ENCODE measurements at regions not wholly inside any gene's neighbourhood (a gene's known extent, or its start where the extent isn't known, plus 50 kb on each side); places are given as distances from the start of the nearest gene placed in this dataset.
"Not testable (repeated sequence)": the region's sequence is repeated elsewhere in the genome, so short reads cannot be mapped to it uniquely, and the experiment has no call there.

GRCh38 chr2:52470457-52470856 lies 1297.1 kb upstream of the CHAC2 start:
- H3K14ac ChIP-seq (ENCODE audit: low read length); H3K9me3 ChIP-seq (ENCODE audit: insufficient read depth, low read depth, low read length); H3K36me3 ChIP-seq (ENCODE audit: control insufficient read depth in 1 of 2, insufficient read depth in 2 of 2, low read length in 2 of 2); H4K8ac ChIP-seq (ENCODE audit: low read depth, low read length); H3K79me1 ChIP-seq (ENCODE audit: low read length); H3K9ac ChIP-seq (ENCODE audit: low read length); H3K23ac ChIP-seq (ENCODE audit: low read length); H2BK5ac ChIP-seq (ENCODE audit: low read depth, low read length, poor library complexity); H3K27ac ChIP-seq (ENCODE audit: low read depth, low read length); DNase-seq; H3K27me3 ChIP-seq (ENCODE audit: insufficient read depth, low read length); H3K4me2 ChIP-seq (ENCODE audit: low read length); H2AFZ ChIP-seq (ENCODE audit: insufficient read depth, low read length, poor library complexity); H3K18ac ChIP-seq (ENCODE audit: low read length); H3K4me1 ChIP-seq (ENCODE audit: control insufficient read depth in 1 of 2, insufficient read depth in 2 of 2, low read length in 2 of 2); H4K91ac ChIP-seq (ENCODE audit: low read depth, low read length); H2BK12ac ChIP-seq (ENCODE audit: low read length); H4K12ac ChIP-seq (ENCODE audit: low read depth, low read length); H3K79me2 ChIP-seq (ENCODE audit: control insufficient read depth, insufficient read depth, low read length, poor library complexity); H3K4ac ChIP-seq (ENCODE audit: low read depth, low read length); H3K4me3 ChIP-seq (ENCODE audit: low read depth, low read length); H2BK120ac ChIP-seq (ENCODE audit: insufficient read depth, low read length, poor library complexity); H2AK5ac ChIP-seq (ENCODE audit: low read length): not testable (repeated sequence)
- WGBS (ENCODE audit: extremely low coverage, insufficient coverage, insufficient read length): no CpG with 5 or more reads among the region's 1 CpG

- Histone ChIP-seq H3K4ac (ENCODE audit: low read depth, low read length) (no peak overlapping the region), H3K9me3 (ENCODE audit: insufficient read depth, low read depth, low read length) (peaks cover 2% of the 10 kb centered on the region), H2BK12ac (ENCODE audit: low read length) (no peak overlapping the region), H3K4me3 (ENCODE audit: low read depth, low read length) (no peak overlapping the region), H3K27me3 (ENCODE audit: insufficient read depth, low read length) (no peaks in the 10 kb centered on the region), H3K36me3 (ENCODE audit: control insufficient read depth in 1 of 2, insufficient read depth in 2 of 2, low read length in 2 of 2) (no peaks in the 10 kb centered on the region), H2AFZ (ENCODE audit: insufficient read depth, low read length, poor library complexity) (no peak overlapping the region), H4K91ac (ENCODE audit: low read depth, low read length) (no peak overlapping the region), H3K14ac (ENCODE audit: low read length) (no peak overlapping the region), H3K23ac (ENCODE audit: low read length) (no peak overlapping the region), H4K12ac (ENCODE audit: low read depth, low read length) (no peak overlapping the region), H2AK5ac (ENCODE audit: low read length) (peak overlapping the region; percentile 46), H3K79me1 (ENCODE audit: low read length) (no peaks in the 10 kb centered on the region), H3K79me2 (ENCODE audit: control insufficient read depth, insufficient read depth, low read length, poor library complexity) (no peaks in the 10 kb centered on the region), H3K9ac (ENCODE audit: low read length) (no peak overlapping the region), H4K8ac (ENCODE audit: low read depth, low read length) (no peak overlapping the region), H2BK5ac (ENCODE audit: low read depth, low read length, poor library complexity) (no peak overlapping the region), H3K4me2 (ENCODE audit: low read length) (no peak overlapping the region), H3K18ac (ENCODE audit: low read length) (no peak overlapping the region), H3K4me1 (ENCODE audit: control insufficient read depth in 1 of 2, insufficient read depth in 2 of 2, low read length in 2 of 2) (peaks cover 0 to 1% of the 10 kb centered on the region in 2 experiments), H2BK120ac (ENCODE audit: insufficient read depth, low read length, poor library complexity) (no peak overlapping the region), H3K27ac (ENCODE audit: low read depth, low read length) (no peak overlapping the region)
- DNase-seq: no peak
- no CpG with 5 or more reads among the region's 2 CpGs for WGBS (ENCODE audit: extremely low coverage, insufficient coverage, insufficient read length)
Measured at GRCh38 chr2:52467189-52467588, 1300.4 kb upstream of the CHAC2 start.

GRCh38 chr2:52465287-52465686 lies 1302.3 kb upstream of the CHAC2 start:
- Histone ChIP-seq H3K27me3 (ENCODE audit: insufficient read depth, low read length) (no peaks in the 10 kb centered on the region), H3K9me3 (ENCODE audit: insufficient read depth, low read depth, low read length) (no peaks in the 10 kb centered on the region), H3K36me3 (ENCODE audit: control insufficient read depth in 1 of 2, insufficient read depth in 2 of 2, low read length in 2 of 2) (no peaks in the 10 kb centered on the region), H4K91ac (ENCODE audit: low read depth, low read length) (no peak overlapping the region), H3K4me2 (ENCODE audit: low read length) (no peak overlapping the region), H2BK120ac (ENCODE audit: insufficient read depth, low read length, poor library complexity) (no peak overlapping the region), H3K9ac (ENCODE audit: low read length) (no peak overlapping the region), H3K4ac (ENCODE audit: low read depth, low read length) (no peak overlapping the region), H3K14ac (ENCODE audit: low read length) (no peak overlapping the region), H3K4me3 (ENCODE audit: low read depth, low read length) (no peak overlapping the region), H2AK5ac (ENCODE audit: low read length) (no peak overlapping the region), H4K8ac (ENCODE audit: low read depth, low read length) (no peak overlapping the region), H2AFZ (ENCODE audit: insufficient read depth, low read length, poor library complexity) (no peak overlapping the region), H3K27ac (ENCODE audit: low read depth, low read length) (no peak overlapping the region), H3K79me1 (ENCODE audit: low read length) (no peaks in the 10 kb centered on the region), H2BK5ac (ENCODE audit: low read depth, low read length, poor library complexity) (no peak overlapping the region), H4K12ac (ENCODE audit: low read depth, low read length) (no peak overlapping the region), H3K18ac (ENCODE audit: low read length) (no peak overlapping the region), H2BK12ac (ENCODE audit: low read length) (no peak overlapping the region), H3K79me2 (ENCODE audit: control insufficient read depth, insufficient read depth, low read length, poor library complexity) (no peaks in the 10 kb centered on the region), H3K23ac (ENCODE audit: low read length) (no peak overlapping the region), H3K4me1 (ENCODE audit: control insufficient read depth in 1 of 2, insufficient read depth in 2 of 2, low read length in 2 of 2) (peaks cover 0 to 1% of the 10 kb centered on the region in 2 experiments)
- no CpG with 5 or more reads among the region's 3 CpGs for WGBS (ENCODE audit: extremely low coverage, insufficient coverage, insufficient read length)
- DNase-seq: no peak

- H2AFZ ChIP-seq (ENCODE audit: insufficient read depth, low read length, poor library complexity): no peak overlapping the region
- peaks cover 0 to 1% of the 10 kb centered on the region in 2 experiments for H3K4me1 ChIP-seq (ENCODE audit: control insufficient read depth in 1 of 2, insufficient read depth in 2 of 2, low read length in 2 of 2)
- H3K9me3 ChIP-seq (ENCODE audit: insufficient read depth, low read depth, low read length): no peaks in the 10 kb centered on the region
- no CpG with 5 or more reads among the region's 3 CpGs for WGBS (ENCODE audit: extremely low coverage, insufficient coverage, insufficient read length)
- no peaks in the 10 kb centered on the region for H3K36me3 ChIP-seq (ENCODE audit: control insufficient read depth in 1 of 2, insufficient read depth in 2 of 2, low read length in 2 of 2)
- H3K4ac ChIP-seq (ENCODE audit: low read depth, low read length): no peak overlapping the region
- no peak overlapping the region for H2BK12ac ChIP-seq (ENCODE audit: low read length)
- no peak overlapping the region for H4K91ac ChIP-seq (ENCODE audit: low read depth, low read length)
- H3K14ac ChIP-seq (ENCODE audit: low read length): no peak overlapping the region
- no peak overlapping the region for H4K12ac ChIP-seq (ENCODE audit: low read depth, low read length)
- no peak overlapping the region for H3K4me2 ChIP-seq (ENCODE audit: low read length)
- no peak overlapping the region for H3K27ac ChIP-seq (ENCODE audit: low read depth, low read length)
- DNase-seq: no peak
- H2AK5ac ChIP-seq (ENCODE audit: low read length): no peak overlapping the region
- no peaks in the 10 kb centered on the region for H3K27me3 ChIP-seq (ENCODE audit: insufficient read depth, low read length)
- H3K9ac ChIP-seq (ENCODE audit: low read length): no peak overlapping the region
- H2BK120ac ChIP-seq (ENCODE audit: insufficient read depth, low read length, poor library complexity): no peak overlapping the region
- H3K18ac ChIP-seq (ENCODE audit: low read length): no peak overlapping the region
- H3K79me1 ChIP-seq (ENCODE audit: low read length): no peaks in the 10 kb centered on the region
- H3K23ac ChIP-seq (ENCODE audit: low read length): no peak overlapping the region
- H3K4me3 ChIP-seq (ENCODE audit: low read depth, low read length): no peak overlapping the region
- H4K8ac ChIP-seq (ENCODE audit: low read depth, low read length): no peak overlapping the region
- H2BK5ac ChIP-seq (ENCODE audit: low read depth, low read length, poor library complexity): no peak overlapping the region
- H3K79me2 ChIP-seq (ENCODE audit: control insufficient read depth, insufficient read depth, low read length, poor library complexity): no peaks in the 10 kb centered on the region
Measured at GRCh38 chr2:52463457-52463856, 1304.1 kb upstream of the CHAC2 start.

All from trophoblast cell (in vitro differentiated cells and primary cell).